AG04449 (cell line): ENCODE measurements at regions not wholly inside any gene's neighbourhood (a gene's known extent, or its start where the extent isn't known, plus 50 kb on each side); places are given as distances from the start of the nearest gene placed in this dataset.

Experiments used
- CTCF ChIA-PET: fragments of 350-600 bp; formaldehyde crosslinking; extraction: SDS; loops from one replicate; lab custom pipeline; 2021; ENCODE audit warnings: antibody characterized with exemption; lab: Yijun Ruan, JAX
- POLR2A ChIA-PET: fragments of 400-600, 350-600 bp; formaldehyde crosslinking; extraction: SDS; loops from one replicate; lab custom pipeline; 2020; ENCODE audit warnings: antibody characterized with exemption, inconsistent platforms; lab: Yijun Ruan, JAX
- DNase-seq: peaks from one replicate; pipeline ENCODE4 v3.0.0-alpha.2; 2010; ENCODE audit warnings: low read depth, low spot score
- H3K4me3 ChIP-seq: 2 replicates; pipeline ENCODE4 v1.5.1; 2011; ENCODE audit warnings: low read depth, mild to moderate bottlenecking, control low read depth, low read length
- CTCF ChIP-seq: IDR thresholded peaks from one replicate; pipeline ENCODE4 v1.5.1; 2011; ENCODE audit warnings: mild to moderate bottlenecking, moderate library complexity, low read length, control low read depth, inconsistent platforms; ENCODE audit not compliant: insufficient read depth; ENCODE audit errors: missing control alignments

- POLR2A ChIA-PET: no interaction called here
- no peak for DNase-seq
- CTCF ChIA-PET: no interaction called here
Observed at GRCh38 chr6:145080651-145081050, 654.7 kb downstream of the EPM2A start.

DNA sequence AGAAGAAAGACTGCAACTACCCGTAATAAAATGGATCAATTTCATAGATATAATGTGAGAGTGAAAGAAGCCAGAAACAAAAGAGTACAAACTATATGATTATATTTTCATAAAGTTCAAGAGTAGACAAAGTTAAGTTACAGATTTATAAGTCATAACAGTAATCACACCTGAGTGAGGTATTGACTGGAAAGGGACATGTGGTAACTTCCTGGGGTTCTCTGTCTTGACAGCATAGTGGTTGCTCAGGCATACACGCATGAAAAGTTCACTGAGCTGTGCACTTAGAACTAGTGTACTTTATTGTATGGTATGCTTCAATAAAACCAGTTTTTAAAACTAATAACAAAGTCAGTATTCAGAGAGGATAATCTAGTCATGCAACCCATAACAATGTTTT lies 653.6 kb downstream of the EPM2A start:
- TF ChIP-seq CTCF: no peak
- ChIA-PET CTCF (no interaction called here), POLR2A (interaction anchor here (0.6 to 1.1 kb wide), 2 partner anchors 11 to 134 kb away, joined by 3 to 4 read pairs; no protein-coding TSS in a partner anchor)
- no peak for DNase-seq
- no peak overlapping the region for H3K4me3 ChIP-seq

More at GRCh38 chr6:145080651-145081050, 654.7 kb downstream of the EPM2A start:
- no peak for TF ChIP-seq CTCF
- H3K4me3 ChIP-seq: no peak overlapping the region

DNA sequence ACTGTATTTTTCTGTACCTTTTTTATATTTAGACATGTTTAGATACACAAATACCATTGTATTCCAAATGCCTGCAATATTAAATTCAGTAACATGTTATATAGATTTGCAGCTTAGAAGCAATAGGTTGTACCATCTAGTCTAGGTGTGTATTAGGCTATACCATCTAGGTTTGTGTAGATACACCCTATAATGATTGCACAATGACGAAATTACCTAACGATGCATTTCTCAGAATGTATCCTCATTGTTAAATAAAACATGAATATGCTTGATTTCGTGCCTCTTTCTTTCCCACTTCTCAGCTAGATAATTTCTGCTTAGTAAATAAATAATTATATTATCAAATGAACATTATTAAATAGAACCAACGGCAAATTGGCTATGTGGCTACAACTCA lies 653.0 kb downstream of the EPM2A start:
- DNase-seq: no peak
- no peak overlapping the region for H3K4me3 ChIP-seq
- ChIA-PET POLR2A (interaction anchor here (0.6 to 1.1 kb wide), 2 partner anchors 10 to 135 kb away, joined by 3 to 4 read pairs; no protein-coding TSS in a partner anchor), CTCF (no interaction called here)
- TF ChIP-seq CTCF: no peak

- no peak for DNase-seq
- TF ChIP-seq CTCF: no peak
- POLR2A ChIA-PET: no interaction called here
- H3K4me3 ChIP-seq: no peak overlapping the region
- CTCF ChIA-PET: no interaction called here
Observed at GRCh38 chr6:145086197-145086596, 649.1 kb downstream of the EPM2A start.

DNA sequence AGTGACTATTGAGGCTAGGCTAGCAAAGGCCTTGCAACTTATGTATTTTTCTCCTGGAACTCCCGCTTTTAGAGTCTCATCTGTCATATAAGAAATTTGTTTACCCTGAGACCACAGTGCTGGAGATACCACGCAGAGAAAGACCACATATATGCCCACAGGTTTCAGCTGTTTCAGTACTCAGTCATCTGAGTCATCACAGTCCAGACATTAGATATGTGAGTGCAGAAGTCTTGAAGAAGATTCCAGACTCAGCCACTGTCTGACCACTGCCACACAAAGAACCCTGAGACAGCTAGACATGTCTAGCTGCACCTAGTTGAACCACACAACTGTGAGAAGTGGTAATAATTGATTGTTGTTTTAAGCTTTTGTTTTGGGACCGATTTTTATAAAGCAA lies 648.3 kb downstream of the EPM2A start:
- no peak for DNase-seq
- ChIA-PET POLR2A (interaction anchor here (0.6 kb wide), 1 partner anchor 304 kb away, joined by 3 read pairs; no protein-coding TSS in a partner anchor), CTCF (no interaction called here)
- no peak for TF ChIP-seq CTCF
- H3K4me3 ChIP-seq: no peak overlapping the region

DNA sequence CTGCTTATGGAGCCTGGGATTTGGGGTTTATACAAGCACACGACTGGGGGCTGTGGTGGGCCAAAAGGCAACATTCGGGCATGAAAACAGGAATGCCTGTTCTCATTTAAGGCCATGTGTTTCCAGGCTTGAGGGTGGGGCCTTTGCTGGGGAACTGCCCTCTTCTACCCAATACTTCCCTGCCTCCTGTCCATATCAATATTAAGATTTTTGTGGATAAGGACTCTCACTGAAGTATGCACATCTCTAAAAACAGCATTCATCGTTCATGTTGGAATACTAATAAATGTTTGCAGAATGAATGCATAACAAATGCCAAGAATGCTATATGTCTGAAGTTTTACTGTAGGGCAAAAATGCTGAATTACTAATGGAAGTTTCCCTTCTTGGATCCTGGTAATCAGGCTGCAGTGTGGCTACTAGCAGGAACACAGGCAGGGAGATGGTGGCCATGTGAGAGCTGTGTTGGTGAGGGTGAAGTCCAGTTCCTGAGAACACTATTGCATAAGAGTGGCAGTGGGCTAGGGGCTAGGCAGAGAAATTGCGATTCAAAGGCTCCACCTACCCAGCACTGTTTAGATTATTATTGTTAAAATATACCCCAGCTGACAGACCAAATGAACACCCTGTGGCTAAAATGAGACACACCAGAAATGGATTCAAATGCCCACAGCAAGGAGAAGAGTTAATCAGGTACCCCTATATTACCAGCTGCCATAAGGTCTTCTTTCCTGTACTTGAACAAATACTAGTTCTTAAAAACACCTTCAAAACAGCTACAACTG lies 644.3 kb downstream of the EPM2A start:
- DNase-seq: no peak

More for the DNA sequence above, 644.3 kb downstream of the EPM2A start:
- ChIA-PET CTCF (no interaction called here), POLR2A (no interaction called here)
- no peak for TF ChIP-seq CTCF
- H3K4me3 ChIP-seq: no peak overlapping the region
